Smooth muscle cell (in vitro differentiated cells): ENCODE measurements at regions not wholly inside any gene's neighbourhood (a gene's known extent, or its start where the extent isn't known, plus 50 kb on each side); places are given as distances from the start of the nearest gene placed in this dataset.
A peak's percentile ranks its signal among the peaks of the same experiment; 100 is the strongest.

Experiments used
- DNase-seq: peaks from one replicate; lab custom pipeline; 2025; ENCODE audit not compliant: unreplicated experiment; lab: John Stamatoyannopoulos, UW
- H2AFZ ChIP-seq: fragments of 200-600 bp; sonication (generic); 2 replicates; pipeline ENCODE4 v1.6.0; 2016; ENCODE audit warnings: antibody characterized with exemption, low read depth, mild to moderate bottlenecking
- H3F3A ChIP-seq: fragments of 200-600 bp; sonication (generic); 2 replicates; pipeline ENCODE4 v1.6.0; 2017; ENCODE audit warnings: antibody characterized with exemption, low read depth
- H3K27ac ChIP-seq: fragments of 200-600 bp; sonication (generic); 2 replicates; pipeline ENCODE4 v1.5.1; 2016; ENCODE audit warnings: low read depth, mild to moderate bottlenecking
- H3K27me3 ChIP-seq: fragments of 200-600 bp; sonication (generic); 2 replicates; pipeline ENCODE4 v1.6.1; 2016; ENCODE audit warnings: low read depth, mild to moderate bottlenecking
- H3K36me3 ChIP-seq: fragments of 200-600 bp; sonication (generic); 2 replicates; pipeline ENCODE4 v1.5.1; 2016; ENCODE audit warnings: low read depth
- H3K4me1 ChIP-seq: fragments of 200-600 bp; sonication (generic); 2 replicates; pipeline ENCODE4 v1.5.1; 2016; ENCODE audit warnings: low read depth
- H3K4me2 ChIP-seq: fragments of 200-600 bp; sonication (generic); 2 replicates; pipeline ENCODE4 v1.6.0; 2016; ENCODE audit warnings: mild to moderate bottlenecking
- H3K4me3 ChIP-seq: fragments of 200-600 bp; sonication (generic); 2 replicates; pipeline ENCODE4 v1.5.1; 2016; ENCODE audit warnings: mild to moderate bottlenecking
- H3K79me2 ChIP-seq: fragments of 200-600 bp; sonication (generic); 2 replicates; pipeline ENCODE4 v1.6.0; 2016; ENCODE audit warnings: low read depth, mild to moderate bottlenecking
- H3K9ac ChIP-seq: fragments of 200-600 bp; sonication (generic); 2 replicates; pipeline ENCODE4 v1.6.0; 2016; ENCODE audit warnings: low read depth
- H3K9me3 ChIP-seq: fragments of 200-600 bp; sonication (generic); replicated peaks from 2 replicates; pipeline ENCODE4 v1.5.1; 2016; ENCODE audit warnings: low read depth
- H4K20me1 ChIP-seq: fragments of 200-600 bp; sonication (generic); 2 replicates; pipeline ENCODE4 v1.6.0; 2016; ENCODE audit warnings: low read depth
- WGBS: methylation state at CpG from one replicate; pipeline ENCODE4 v1.1.7; 2016; ENCODE audit warnings: low lambda C conversion rate; 5-methylcytosine and 5-hydroxymethylcytosine counted together
- TF ChIP-seq, protein P1 (sequence below): fragments of 200-600 bp; sonication (generic); IDR thresholded peaks from 2 replicates; pipeline ENCODE4 v1.5.1; 2017; ENCODE audit warnings: borderline replicate concordance, mild to moderate bottlenecking, antibody characterized with exemption; ENCODE audit not compliant: insufficient read depth, poor library complexity, severe bottlenecking

DNA sequence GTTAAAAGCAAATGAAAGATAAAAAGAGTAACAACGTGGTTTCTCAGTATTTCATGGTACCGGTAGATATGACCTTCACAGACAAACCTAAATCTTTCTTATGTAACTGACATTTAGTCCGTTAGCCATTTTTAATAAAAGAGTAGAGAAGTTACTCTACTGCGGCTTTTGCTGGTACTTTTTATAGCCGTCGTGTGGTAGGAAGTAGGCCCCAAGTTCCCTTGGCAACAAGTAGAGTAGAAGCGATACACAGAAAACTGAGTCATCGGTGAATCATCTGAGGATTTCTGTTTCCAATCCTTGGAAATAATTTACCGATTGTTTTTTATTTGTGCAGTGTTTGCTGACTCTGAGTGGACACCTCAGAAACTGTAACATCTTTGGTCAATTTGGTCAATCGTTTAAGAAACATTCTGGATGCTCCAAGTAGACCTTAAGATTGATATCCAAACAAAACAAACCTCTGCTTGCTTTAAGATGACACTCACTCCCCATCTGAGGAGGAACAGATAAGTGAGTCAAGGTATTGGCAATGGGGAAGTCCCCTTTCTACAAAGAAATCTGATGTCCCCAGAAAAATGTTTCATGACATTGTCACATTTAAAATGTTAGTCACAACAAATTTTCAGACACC is 63.9 kb upstream of the AHR start:
- Histone ChIP-seq H3K4me2 (peak overlapping the region; percentile 76), H3K9ac (peak overlapping the region; percentile 95), H3K36me3 (no peaks in the 10 kb centered on the region), H3K27me3 (no peaks in the 10 kb centered on the region), H4K20me1 (no peaks in the 10 kb centered on the region), H3K4me1 (peaks cover 15% of the 10 kb centered on the region), H3K4me3 (no peak overlapping the region), H3K79me2 (no peaks in the 10 kb centered on the region), H2AFZ (peak overlapping the region; percentile 71), H3F3A (peaks cover 20% of the 10 kb centered on the region), H3K27ac (peak overlapping the region; percentile 100), H3K9me3 (no peaks in the 10 kb centered on the region)
- 17% methylated on average over 10 of the region's 10 CpGs for WGBS
- DNase-seq, result no peak
- TF ChIP-seq, protein P1, sequence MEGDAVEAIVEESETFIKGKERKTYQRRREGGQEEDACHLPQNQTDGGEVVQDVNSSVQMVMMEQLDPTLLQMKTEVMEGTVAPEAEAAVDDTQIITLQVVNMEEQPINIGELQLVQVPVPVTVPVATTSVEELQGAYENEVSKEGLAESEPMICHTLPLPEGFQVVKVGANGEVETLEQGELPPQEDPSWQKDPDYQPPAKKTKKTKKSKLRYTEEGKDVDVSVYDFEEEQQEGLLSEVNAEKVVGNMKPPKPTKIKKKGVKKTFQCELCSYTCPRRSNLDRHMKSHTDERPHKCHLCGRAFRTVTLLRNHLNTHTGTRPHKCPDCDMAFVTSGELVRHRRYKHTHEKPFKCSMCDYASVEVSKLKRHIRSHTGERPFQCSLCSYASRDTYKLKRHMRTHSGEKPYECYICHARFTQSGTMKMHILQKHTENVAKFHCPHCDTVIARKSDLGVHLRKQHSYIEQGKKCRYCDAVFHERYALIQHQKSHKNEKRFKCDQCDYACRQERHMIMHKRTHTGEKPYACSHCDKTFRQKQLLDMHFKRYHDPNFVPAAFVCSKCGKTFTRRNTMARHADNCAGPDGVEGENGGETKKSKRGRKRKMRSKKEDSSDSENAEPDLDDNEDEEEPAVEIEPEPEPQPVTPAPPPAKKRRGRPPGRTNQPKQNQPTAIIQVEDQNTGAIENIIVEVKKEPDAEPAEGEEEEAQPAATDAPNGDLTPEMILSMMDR, result no peak

DNA sequence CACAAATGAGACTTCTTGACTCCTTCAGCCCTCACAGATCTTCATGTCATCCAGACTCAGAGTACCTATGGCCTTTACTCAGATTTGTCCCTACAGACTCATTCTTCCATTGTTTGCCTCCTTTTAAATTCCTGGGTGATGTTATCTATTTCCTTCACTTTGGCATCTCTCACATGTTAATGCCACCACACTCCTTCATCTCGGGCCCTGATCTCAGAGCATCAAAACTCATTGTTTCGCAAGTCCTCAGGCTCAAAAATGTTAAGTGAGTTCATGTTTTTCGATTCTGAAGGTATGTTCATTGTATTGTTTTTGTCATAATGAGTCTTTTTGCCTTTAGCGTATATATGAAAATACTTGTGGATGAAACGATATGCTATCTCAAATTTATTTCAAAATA is 62.3 kb upstream of the AHR start:
- no peak overlapping the region for H3K4me3 ChIP-seq
- no peak overlapping the region for H3K27ac ChIP-seq
- H3K27me3 ChIP-seq, result no peaks in the 10 kb centered on the region
- H4K20me1 ChIP-seq, result no peaks in the 10 kb centered on the region
- no peaks in the 10 kb centered on the region for H3K9me3 ChIP-seq
- peaks cover 20% of the 10 kb centered on the region for H3K4me1 ChIP-seq
- H3K79me2 ChIP-seq, result no peaks in the 10 kb centered on the region
- no peaks in the 10 kb centered on the region for H3K36me3 ChIP-seq
- TF ChIP-seq, protein P1, result no peak
- peaks cover 20% of the 10 kb centered on the region for H3F3A ChIP-seq
- no peak overlapping the region for H3K9ac ChIP-seq
- DNase-seq, result no peak
- 84% methylated on average over 5 of the region's 5 CpGs for WGBS
- H2AFZ ChIP-seq, result no peak overlapping the region
- H3K4me2 ChIP-seq, result no peak overlapping the region

DNA sequence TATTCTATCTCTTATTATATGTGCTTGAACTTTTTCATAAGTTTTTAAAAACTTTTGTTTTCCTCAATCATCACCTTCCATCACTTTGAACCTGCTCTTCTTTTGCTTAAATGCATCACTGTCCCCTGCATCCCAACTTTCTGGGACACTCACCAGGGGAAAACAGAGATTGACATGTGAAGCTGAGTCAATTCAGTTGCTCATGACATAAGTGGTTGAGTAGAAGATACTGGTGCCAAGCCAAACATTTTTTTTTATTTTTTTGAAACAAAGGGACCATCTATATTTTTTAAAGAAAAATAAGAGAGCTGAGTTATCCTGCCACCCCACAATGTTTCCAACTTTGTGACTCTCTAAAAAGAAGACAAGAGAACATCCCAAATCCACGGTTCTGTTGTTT is 61.8 kb upstream of the AHR start:
- Histone ChIP-seq H3K4me2 (no peak overlapping the region), H3K9ac (no peak overlapping the region), H3K27ac (no peak overlapping the region), H3K36me3 (no peaks in the 10 kb centered on the region), H3K27me3 (no peaks in the 10 kb centered on the region), H3K9me3 (no peaks in the 10 kb centered on the region), H3K4me3 (no peak overlapping the region), H2AFZ (no peak overlapping the region), H3K79me2 (no peaks in the 10 kb centered on the region), H4K20me1 (no peaks in the 10 kb centered on the region), H3F3A (peaks cover 20% of the 10 kb centered on the region), H3K4me1 (peaks cover 20% of the 10 kb centered on the region)
- WGBS, result 91% methylated on average over 1 of the region's 1 CpG
- DNase-seq, result no peak
- TF ChIP-seq, protein P1, result no peak

DNA sequence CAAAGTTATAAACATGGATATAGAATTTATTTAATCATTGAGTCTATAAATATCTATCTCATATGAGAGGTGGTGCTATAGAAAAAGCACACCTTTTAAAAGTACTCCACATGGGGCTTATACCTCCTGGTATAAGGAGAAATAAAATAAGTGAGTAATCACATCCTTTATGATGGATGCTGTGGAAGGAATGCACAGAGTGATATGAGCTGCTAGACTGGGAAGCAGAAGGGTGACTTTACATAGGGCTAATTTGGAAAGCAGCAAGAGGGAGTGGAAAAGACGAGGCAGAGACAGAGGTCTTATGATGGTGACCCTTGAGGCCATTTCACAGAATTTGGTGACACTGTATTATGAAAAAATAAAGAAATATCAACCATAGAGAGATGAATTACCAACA is 59.4 kb upstream of the AHR start:
- no peak for DNase-seq
- no peaks in the 10 kb centered on the region for H3K27me3 ChIP-seq
- no peaks in the 10 kb centered on the region for H3K9me3 ChIP-seq
- TF ChIP-seq, protein P1, result no peak
- H3K4me3 ChIP-seq, result no peak overlapping the region
- H4K20me1 ChIP-seq, result no peaks in the 10 kb centered on the region
- H3K4me2 ChIP-seq, result peak overlapping the region; percentile 47
- WGBS, result 88% methylated on average over 1 of the region's 1 CpG
- H3K79me2 ChIP-seq, result no peaks in the 10 kb centered on the region
- H3K4me1 ChIP-seq, result peaks cover 16% of the 10 kb centered on the region
- peaks cover 6% of the 10 kb centered on the region for H3F3A ChIP-seq
- no peaks in the 10 kb centered on the region for H3K36me3 ChIP-seq
- no peak overlapping the region for H2AFZ ChIP-seq
- peak overlapping the region; percentile 54 for H3K27ac ChIP-seq
- no peak overlapping the region for H3K9ac ChIP-seq
